ENCODE measurements at regions not wholly inside any gene's neighbourhood (a gene's known extent, or its start where the extent isn't known, plus 50 kb on each side); places are given as distances from the start of the nearest gene placed in this dataset.

DNA sequence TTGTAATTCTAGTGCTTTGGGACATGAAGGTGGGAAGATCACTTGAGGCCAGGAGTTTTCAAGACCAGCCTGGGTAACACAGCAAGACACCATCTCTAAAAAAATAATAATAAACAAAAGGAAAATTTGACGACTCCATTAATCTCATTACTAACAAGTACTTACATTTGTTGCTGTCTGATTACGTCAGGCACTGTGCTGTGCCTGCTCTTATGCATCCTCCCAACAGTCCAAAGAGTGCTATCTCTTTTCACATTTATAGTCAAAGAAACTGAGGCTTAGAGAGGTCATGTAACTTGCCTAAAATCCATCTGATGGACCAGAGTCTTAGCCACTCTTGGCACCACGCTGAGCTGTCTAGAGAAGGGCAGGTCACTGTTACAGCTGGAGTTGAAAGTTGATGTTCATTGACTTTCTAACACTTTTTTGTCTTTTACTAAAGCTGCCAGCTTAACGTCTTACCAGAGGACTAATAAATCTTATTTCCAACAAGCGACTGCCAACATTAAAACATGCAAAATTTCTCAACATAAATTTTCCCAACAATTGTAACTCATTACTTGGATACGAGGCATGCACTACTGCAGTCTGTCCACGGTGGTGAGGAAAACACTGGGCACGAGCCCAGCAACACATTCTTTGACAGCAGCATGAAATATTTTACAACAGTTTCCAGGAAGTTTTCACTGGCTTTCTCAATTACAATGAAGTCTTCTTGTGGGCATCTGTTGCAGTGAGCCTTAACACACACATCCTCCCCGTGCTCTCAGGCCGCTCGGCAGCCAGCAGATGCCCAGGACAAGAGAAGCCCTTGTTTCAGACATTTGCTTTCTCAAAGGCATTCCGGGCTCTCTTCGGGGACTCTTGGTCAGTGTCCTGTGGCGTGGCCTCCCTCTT, 262.9 kb upstream of the PROX1 start:
- no peak for DNase-seq (ENCODE audit: low spot score in 2 of 2)
- no peaks in the 10 kb centered on the region for H3K9me3 ChIP-seq
- H3K27ac ChIP-seq, result no peak overlapping the region
- peaks cover 8% of the 10 kb centered on the region for H3K4me1 ChIP-seq
- WGBS, result 24% methylated on average over 14 of the region's 14 CpGs
- H3K36me3 ChIP-seq, result no peaks in the 10 kb centered on the region
- H3K4me3 ChIP-seq, result no peak overlapping the region
- TF ChIP-seq CTCF (IDR thresholded peaks at IDR 0.05), result no peak
- no peak for TF ChIP-seq EP300 (IDR thresholded peaks at IDR 0.05)
- TF ChIP-seq POLR2A (IDR thresholded peaks at IDR 0.05), result no peak
- TF ChIP-seq POLR2AphosphoS5 (IDR thresholded peaks at IDR 0.05), result no peak
- H3K27me3 ChIP-seq, result no peaks in the 10 kb centered on the region

DNA sequence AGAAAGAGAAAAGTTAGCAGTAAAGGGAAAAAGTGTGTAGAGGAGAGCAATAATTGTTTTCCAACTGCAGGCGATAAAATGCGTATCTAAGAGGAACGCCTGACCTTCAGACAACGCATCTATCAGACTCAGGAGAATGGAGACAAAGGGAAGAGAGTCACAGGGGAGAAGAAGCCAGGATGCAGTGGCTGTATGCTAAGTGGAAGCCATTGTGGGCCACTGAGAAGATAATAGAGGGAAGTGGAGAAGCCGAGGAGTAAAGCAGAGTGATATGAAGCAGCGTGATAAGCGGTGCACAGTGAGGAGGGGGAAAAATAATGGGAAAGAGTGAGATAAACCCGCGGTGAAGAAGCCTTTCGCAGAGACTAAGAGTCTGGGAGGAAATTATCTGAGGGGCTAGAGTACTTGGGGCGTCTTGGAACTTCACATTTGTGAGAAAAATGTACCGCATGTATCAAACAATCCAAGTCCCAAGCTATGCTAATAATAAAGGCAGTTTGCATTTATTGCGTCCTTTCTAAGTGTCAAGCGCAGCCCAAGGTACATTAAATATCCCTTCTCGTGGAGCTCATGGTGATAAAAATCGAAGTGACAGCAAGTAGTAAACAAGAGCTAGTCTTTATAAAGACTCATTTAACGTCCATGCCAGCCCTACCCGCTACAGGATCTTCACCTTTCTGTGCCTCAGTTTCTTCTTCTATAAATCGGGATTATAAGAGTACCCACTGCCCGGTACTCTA, 259.8 kb upstream of the PROX1 start:
- Histone ChIP-seq H3K9me3 (no peaks in the 10 kb centered on the region), H3K4me3 (no peak overlapping the region), H3K4me1 (peaks cover 8% of the 10 kb centered on the region), H3K27me3 (no peaks in the 10 kb centered on the region), H3K27ac (no peak overlapping the region), H3K36me3 (no peaks in the 10 kb centered on the region)
- WGBS, result 92% methylated on average over 20 of the region's 20 CpGs
- no peak for DNase-seq (ENCODE audit: low spot score in 2 of 2)
- no peak for TF ChIP-seq EP300 (IDR thresholded peaks at IDR 0.05)
- TF ChIP-seq POLR2AphosphoS5 (IDR thresholded peaks at IDR 0.05), result no peak
- TF ChIP-seq POLR2A (IDR thresholded peaks at IDR 0.05), result no peak
- no peak for TF ChIP-seq CTCF (IDR thresholded peaks at IDR 0.05)

DNA sequence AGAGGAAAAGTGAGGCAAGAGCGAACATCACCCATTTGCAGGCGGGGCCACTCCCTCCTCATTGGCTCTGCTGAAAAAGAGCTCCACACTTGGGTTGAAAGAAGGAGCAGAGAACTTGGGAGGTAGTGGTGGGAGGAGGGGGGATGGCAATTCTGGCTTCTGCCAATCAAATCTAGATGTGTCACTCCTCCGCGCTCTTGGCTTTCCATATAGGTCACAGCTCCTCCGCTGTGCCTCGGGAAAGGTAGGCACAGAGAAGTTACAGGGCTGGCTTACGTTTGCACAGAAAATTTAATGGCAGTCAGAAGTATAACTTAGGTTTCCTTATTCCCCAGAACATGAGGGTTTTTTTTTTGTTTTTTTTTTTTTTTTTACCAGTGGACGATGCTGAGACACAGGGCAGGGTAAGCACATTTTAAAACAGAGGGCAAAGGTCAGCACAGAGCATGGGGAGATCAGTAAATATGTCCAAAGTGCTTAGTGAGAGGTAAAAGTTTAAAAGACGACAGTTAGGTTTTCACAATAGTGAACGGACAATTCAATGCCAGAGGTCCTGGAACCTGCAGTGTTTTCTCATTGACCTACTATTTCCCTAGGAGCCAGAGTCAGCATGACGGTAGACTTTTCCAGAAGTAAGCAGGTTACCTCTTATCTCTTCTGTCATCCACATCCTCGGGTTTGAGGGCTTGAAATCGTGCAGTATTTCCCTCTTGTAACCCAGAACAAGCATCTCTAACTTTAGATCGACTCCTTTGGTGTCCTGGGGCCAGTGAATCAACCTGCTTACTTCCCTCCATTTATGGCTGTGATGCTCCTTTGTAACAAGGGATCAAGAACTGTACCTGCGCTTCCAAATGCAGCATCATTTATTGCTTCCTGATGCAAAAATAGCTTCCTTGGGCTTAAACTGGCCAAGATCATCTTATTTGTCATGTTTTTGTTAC, 258.9 kb upstream of the PROX1 start:
- no peak for TF ChIP-seq POLR2AphosphoS5 (IDR thresholded peaks at IDR 0.05)
- no peak for TF ChIP-seq POLR2A (IDR thresholded peaks at IDR 0.05)
- 83% methylated on average over 15 of the region's 15 CpGs for WGBS

GRCh38 chr1:213733705-213734104, 254.1 kb upstream of the PROX1 start:
- DNase-seq (ENCODE audit: low spot score in 2 of 2), result no peak
- Histone ChIP-seq H3K4me3 (no peak overlapping the region), H3K36me3 (no peaks in the 10 kb centered on the region), H3K27me3 (no peaks in the 10 kb centered on the region), H3K27ac (no peak overlapping the region), H3K9me3 (no peaks in the 10 kb centered on the region), H3K4me1 (no peaks in the 10 kb centered on the region)
- TF ChIP-seq EP300 (IDR thresholded peaks at IDR 0.05), result no peak
- no peak for TF ChIP-seq CTCF (IDR thresholded peaks at IDR 0.05)
- no peak for TF ChIP-seq POLR2AphosphoS5 (IDR thresholded peaks at IDR 0.05)
- no peak for TF ChIP-seq POLR2A (IDR thresholded peaks at IDR 0.05)
- 93% methylated on average over 1 of the region's 1 CpG for WGBS

More for the DNA sequence above, 258.9 kb upstream of the PROX1 start:
- DNase-seq (ENCODE audit: low spot score in 2 of 2), result no peak
- H3K27me3 ChIP-seq, result no peaks in the 10 kb centered on the region
- no peak overlapping the region for H3K27ac ChIP-seq
- H3K9me3 ChIP-seq, result no peaks in the 10 kb centered on the region
- no peak overlapping the region for H3K4me3 ChIP-seq
- peaks cover 8% of the 10 kb centered on the region for H3K4me1 ChIP-seq
- no peaks in the 10 kb centered on the region for H3K36me3 ChIP-seq

DNA sequence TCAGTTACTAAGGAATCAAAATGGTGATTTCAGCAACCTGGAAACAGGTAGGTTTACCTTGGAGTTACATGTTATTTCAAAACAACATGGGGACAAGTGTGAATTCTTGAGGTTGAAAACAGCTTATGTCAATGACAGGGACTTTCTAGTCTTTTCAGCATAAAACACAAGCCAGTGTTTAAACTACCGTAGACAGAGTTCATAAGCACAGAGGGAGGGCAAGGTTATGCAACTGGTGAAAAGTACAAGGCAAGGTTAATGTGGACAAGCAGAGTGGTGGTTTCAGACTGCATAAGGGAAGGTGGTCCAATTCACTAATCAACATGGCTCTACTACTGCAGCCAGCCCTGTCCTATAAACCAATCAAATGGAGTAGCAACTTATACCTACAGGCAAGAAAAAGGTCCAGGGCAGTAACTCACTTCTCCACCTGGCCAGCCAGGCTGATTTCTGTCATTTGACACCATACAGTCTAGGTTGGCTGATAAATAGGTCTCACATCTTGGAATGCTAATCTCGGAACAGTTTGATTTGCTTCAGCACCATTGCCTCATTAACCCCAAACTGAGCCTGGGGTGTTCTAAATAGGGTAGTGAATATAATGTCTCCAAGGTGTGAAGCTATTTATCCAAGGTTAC, 250.3 kb upstream of the PROX1 start:
- no peak for TF ChIP-seq EP300 (IDR thresholded peaks at IDR 0.05)
- no peak for TF ChIP-seq POLR2AphosphoS5 (IDR thresholded peaks at IDR 0.05)
- no peak for TF ChIP-seq POLR2A (IDR thresholded peaks at IDR 0.05)
- TF ChIP-seq CTCF (IDR thresholded peaks at IDR 0.05), result no peak
- DNase-seq (ENCODE audit: low spot score in 2 of 2), result no peak
- Histone ChIP-seq H3K9me3 (no peaks in the 10 kb centered on the region), H3K27ac (no peak overlapping the region), H3K27me3 (no peaks in the 10 kb centered on the region), H3K4me3 (no peak overlapping the region), H3K36me3 (no peaks in the 10 kb centered on the region), H3K4me1 (no peaks in the 10 kb centered on the region)
- 74% methylated on average over 2 of the region's 2 CpGs for WGBS
